ENCODE measurements at regions not wholly inside any gene's neighbourhood (a gene's known extent, or its start where the extent isn't known, plus 50 kb on each side); places are given as distances from the start of the nearest gene placed in this dataset.

DNA sequence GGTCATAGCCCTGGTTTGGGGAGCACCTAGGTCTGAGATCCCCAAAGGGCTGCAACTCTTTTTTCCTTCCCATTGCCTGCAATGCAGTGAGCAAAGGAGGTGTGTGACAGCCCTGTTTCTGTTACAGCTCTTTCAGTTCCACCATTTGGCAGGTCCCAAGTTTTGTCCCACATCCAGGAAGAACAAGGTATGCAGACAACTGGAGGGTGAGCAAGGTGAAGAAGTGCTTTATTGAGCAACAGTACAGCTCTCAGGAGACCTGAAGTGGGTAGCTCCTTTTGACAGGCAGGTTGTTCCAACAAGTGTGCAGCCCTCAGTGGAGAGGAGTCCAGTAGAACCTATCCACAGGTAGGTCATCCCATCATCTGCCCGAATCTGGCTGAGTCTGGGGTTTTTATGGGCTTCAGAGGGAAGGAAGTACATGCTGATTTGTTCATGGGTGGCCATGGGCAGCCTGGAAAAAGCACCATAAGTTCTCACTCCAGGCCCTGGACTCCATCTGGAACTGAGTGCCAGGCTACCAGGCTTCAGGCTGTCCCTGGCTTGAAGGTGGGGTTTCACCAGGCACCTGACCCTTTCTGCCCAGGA is 62.8 kb upstream of the NAV3 start:
- TF ChIP-seq CTCF (IDR thresholded peaks at IDR 0.05; ENCODE audit: extremely low read depth in 1 of 2, insufficient read depth in 1 of 2, low read depth in 1 of 2, low read length in 2 of 2) (no peak), EZH2 (IDR thresholded peaks at IDR 0.05; ENCODE audit: borderline replicate concordance, low read depth, low read length, severe bottlenecking) (no peak), MYC (IDR thresholded peaks at IDR 0.05; ENCODE audit: low read depth, low read length) (no peak), POLR2A (IDR thresholded peaks at IDR 0.05; ENCODE audit: low read depth, low read length) (no peak)

Data from endothelial cell of umbilical vein (primary cell).